HG02763 (cell line): ENCODE measurements at regions not wholly inside any gene's neighbourhood (a gene's known extent, or its start where the extent isn't known, plus 50 kb on each side); places are given as distances from the start of the nearest gene placed in this dataset.
"Not testable (repeated sequence)": the region's sequence is repeated elsewhere in the genome, so short reads cannot be mapped to it uniquely, and the experiment has no call there.

Experiments used
- ATAC-seq: cut with Tn5 transposase; IDR thresholded peaks from one replicate; pipeline ENCODE4 v1.9.1; 2021; ENCODE audit warnings: mild to moderate bottlenecking, moderate library complexity; ENCODE audit not compliant: unreplicated experiment

- ATAC-seq, result no peak
Observed at GRCh38 chr5:17081142-17081541, 136.3 kb upstream of the BASP1 start.

GRCh38 chr5:17083276-17083675, 134.2 kb upstream of the BASP1 start:
- ATAC-seq, result not testable (repeated sequence)

- ATAC-seq, result no peak
Observed at GRCh38 chr5:17087035-17087434, 130.4 kb upstream of the BASP1 start.

GRCh38 chr5:17088051-17088450, 129.4 kb upstream of the BASP1 start:
- no peak for ATAC-seq

- ATAC-seq, result no peak
Observed at GRCh38 chr5:17089001-17089400, 128.4 kb upstream of the BASP1 start.

GRCh38 chr5:17089690-17090089, 127.7 kb upstream of the BASP1 start:
- no peak for ATAC-seq

GRCh38 chr5:17090839-17091238, 126.6 kb upstream of the BASP1 start:
- no peak for ATAC-seq

- ATAC-seq, result no peak
Observed at GRCh38 chr5:17094830-17095229, 122.6 kb upstream of the BASP1 start.

- ATAC-seq, result no peak
Observed at GRCh38 chr5:17096952-17097695, 120.3 kb upstream of the BASP1 start.

- no peak for ATAC-seq
Observed at GRCh38 chr5:17099946-17100345, 117.5 kb upstream of the BASP1 start.

GRCh38 chr5:17103461-17103860, 114.0 kb upstream of the BASP1 start:
- ATAC-seq, result no peak

- ATAC-seq, result no peak
Observed at GRCh38 chr5:17105744-17106418, 111.5 kb upstream of the BASP1 start.

- no peak for ATAC-seq
Observed at GRCh38 chr5:17106521-17106920, 110.9 kb upstream of the BASP1 start.

- not testable (repeated sequence) for ATAC-seq
Observed at GRCh38 chr5:17112091-17112716, 105.2 kb upstream of the BASP1 start.

GRCh38 chr5:17113174-17113958, 104.1 kb upstream of the BASP1 start:
- no peak for ATAC-seq

- ATAC-seq, result no peak
Observed at GRCh38 chr5:17114233-17114632, 103.2 kb upstream of the BASP1 start.

- ATAC-seq, result no peak
Observed at GRCh38 chr5:17114715-17115599, 102.5 kb upstream of the BASP1 start.

- no peak for ATAC-seq
Observed at GRCh38 chr5:17115855-17116254, 101.6 kb upstream of the BASP1 start.

- ATAC-seq, result peak; percentile 59
Observed at GRCh38 chr5:17118631-17119030, 98.8 kb upstream of the BASP1 start.

- no peak for ATAC-seq
Observed at GRCh38 chr5:17120209-17120608, 97.2 kb upstream of the BASP1 start.
